HG02884 (cell line): ENCODE measurements at regions not wholly inside any gene's neighbourhood (a gene's known extent, or its start where the extent isn't known, plus 50 kb on each side); places are given as distances from the start of the nearest gene placed in this dataset.

Experiments used
- ATAC-seq: cut with Tn5 transposase; IDR thresholded peaks from one replicate; pipeline ENCODE4 v1.9.1; 2021; ENCODE audit warnings: mild to moderate bottlenecking, moderate library complexity; ENCODE audit not compliant: unreplicated experiment

DNA sequence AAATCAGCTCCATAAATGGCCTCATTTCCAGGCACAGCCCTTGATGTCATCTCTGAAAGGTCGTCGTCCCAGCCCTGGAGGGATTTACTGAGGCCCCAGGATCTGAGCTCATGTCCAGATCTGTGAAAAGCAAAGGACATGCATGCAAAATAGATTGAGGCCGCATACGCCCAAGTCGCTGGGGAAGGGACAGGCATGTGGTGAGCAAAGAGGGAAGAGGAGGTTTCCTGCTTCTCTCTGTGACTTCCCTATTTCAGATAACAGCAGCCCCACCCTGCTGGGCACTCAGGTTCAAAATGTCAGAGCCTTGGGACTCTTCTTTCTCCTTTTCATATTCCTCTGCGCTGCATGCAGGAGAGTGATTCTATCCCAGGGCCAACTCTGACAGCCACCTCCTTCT is 197.2 kb downstream of the ADSS2 start:
- ATAC-seq = peak; percentile 72

GRCh38 chr1:244255426-244255965 is 196.2 kb downstream of the ADSS2 start:
- no peak for ATAC-seq

DNA sequence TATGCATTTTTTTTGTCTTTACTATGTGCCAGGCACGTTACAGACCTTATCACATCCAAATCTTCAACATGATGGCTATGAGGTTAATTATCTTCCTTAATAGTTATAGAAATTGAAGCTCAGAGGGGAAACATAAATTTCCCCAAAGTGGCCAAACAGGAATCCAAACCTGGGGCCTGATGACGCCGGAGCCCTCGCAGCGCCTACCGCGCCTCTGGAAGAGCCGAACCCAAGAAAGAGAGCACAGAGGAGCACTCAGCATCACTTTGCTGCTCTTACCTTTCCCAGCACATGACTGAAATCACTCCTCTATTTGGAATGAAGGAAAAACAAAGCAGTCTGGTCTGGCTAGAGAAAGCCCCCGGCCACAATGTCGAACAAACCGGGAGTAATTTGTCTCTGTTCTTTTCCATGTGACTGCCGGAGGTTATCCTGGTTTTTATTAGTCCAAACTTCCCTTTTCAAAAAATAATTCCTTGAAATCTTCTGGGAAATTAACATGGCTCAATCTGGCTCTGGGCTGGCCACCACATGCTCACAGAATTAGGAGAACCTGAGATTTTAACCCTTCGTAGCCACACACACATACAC is 195.5 kb downstream of the ADSS2 start:
- ATAC-seq = no peak

- no peak for ATAC-seq
Observed at GRCh38 chr1:244264163-244264562, 187.5 kb downstream of the ADSS2 start.

DNA sequence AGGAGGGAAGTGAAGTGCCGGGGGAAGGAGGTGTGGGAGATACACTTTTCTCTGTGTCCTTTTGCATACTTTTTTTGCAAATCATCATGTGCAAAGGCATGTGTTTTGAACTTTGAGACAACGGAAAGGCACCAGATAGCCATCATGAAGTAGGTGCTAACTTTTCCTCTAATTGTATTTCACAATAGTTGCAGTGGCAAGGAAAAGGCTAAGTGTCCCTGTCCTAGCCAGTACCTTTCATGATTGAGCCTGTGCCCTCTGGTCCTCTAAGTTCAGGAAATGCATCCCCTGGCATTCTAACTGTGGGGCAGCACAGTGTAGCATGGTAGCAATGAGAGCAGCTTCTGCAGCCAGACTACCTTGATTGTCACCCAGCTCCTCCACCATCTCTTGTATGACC is 186.2 kb downstream of the ADSS2 start:
- ATAC-seq = no peak

- no peak for ATAC-seq
Observed at GRCh38 chr1:244269169-244269568, 182.5 kb downstream of the ADSS2 start.

DNA sequence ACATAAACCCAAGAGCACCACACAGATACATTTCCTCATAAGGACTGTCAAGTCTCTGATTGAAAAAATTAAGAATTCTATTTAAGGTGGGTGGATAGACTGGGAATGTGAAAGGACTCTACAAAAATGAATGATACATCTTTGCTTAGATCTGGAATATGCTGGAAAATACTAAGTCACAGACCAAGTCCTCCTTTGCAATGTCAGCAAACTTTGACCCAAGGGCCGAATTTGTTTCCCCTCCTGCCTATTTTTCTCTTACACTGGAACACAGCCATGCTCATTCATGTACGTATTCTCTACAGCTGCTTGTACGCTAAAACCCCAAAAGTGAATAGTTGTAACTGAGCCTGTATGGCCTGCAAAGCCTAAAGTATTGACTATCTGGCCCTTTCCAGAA is 180.7 kb downstream of the ADSS2 start:
- ATAC-seq = no peak

DNA sequence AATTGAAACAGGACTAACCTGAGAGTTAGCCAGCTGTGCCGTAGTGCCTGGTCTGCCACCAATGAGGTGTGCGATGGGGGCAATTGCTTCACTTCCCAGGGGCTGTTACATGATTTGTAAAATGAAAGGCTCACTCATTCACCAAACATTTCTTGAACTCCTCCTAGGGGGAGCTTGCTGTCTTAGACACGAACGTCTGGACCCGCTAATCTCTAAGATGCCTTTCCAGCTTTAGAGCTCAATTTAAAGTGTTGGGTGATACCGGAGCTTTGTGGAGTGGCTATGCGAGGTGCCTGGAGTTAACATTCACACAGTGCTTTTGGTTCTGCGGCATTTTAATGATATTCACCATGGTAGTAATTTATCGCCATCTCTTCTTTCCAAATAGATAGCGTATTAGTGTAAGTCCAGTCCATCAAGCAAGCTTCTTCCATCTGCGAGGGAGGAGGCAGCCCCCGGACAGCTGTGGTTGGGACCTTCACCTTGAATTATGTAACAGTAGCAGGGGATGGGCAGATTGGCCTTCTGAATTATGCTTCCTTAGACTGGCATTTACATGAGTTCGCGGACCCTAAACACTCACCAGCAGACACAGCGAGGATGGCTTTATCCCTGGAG is 179.9 kb downstream of the ADSS2 start:
- ATAC-seq = no peak

- peak; percentile 89 for ATAC-seq
Observed at GRCh38 chr1:244272471-244273261, 179.0 kb downstream of the ADSS2 start.

DNA sequence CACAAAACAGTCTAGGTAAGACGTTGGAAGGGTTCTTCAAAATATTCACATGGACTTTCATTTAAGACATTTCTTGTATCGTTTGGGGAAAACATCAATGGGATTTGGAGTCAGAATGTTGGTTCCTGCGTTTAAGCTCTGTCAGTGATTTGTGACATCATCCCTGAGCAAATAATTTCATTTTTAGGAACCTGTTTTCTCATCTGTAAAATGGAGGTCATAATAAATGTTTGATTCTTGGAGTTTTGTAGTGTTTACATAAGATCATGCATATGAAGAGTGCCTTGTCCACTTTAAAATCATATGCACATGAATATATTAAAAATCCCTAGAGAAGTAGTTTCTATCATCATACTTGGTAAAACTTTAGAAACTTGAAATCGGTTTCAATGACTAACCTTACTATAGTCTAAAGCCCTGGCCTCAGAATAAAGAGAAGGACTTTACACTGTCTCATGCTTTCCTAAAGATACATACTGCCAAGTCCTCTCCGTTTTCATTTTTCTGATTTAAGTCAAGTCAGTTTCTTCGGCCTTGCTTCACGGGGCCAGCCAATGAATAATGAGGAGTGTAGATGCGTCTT is 178.4 kb downstream of the ADSS2 start:
- no peak for ATAC-seq

GRCh38 chr1:244273845-244274619 is 177.7 kb downstream of the ADSS2 start:
- ATAC-seq = no peak

DNA sequence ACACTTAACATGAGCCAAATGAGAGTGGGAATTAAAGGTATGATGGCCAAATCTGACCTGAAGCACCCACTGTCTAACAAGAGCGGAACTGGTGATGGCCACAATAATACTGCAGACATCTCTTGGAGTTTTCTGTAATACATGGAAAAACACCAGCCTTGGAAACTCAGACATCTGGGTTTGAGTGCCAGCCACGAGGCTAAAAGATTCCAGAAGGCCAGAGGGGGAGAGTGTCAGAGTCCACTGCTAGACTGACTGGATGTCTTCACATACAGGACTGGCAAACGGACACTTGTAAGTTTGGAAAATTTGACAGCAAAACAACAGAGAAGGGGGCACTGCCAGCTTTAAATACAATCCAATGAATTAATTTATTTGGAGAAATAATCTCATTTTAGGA is 175.1 kb downstream of the ADSS2 start:
- ATAC-seq = no peak

GRCh38 chr1:244280201-244280600 is 171.5 kb downstream of the ADSS2 start:
- no peak for ATAC-seq

- ATAC-seq = no peak
Observed at GRCh38 chr1:244280859-244281258, 170.8 kb downstream of the ADSS2 start.

- peak; percentile 48 for ATAC-seq
Observed at GRCh38 chr1:244283772-244284171, 167.9 kb downstream of the ADSS2 start.

- no peak for ATAC-seq
Observed at GRCh38 chr1:244284641-244285156, 167.0 kb downstream of the ADSS2 start.

DNA sequence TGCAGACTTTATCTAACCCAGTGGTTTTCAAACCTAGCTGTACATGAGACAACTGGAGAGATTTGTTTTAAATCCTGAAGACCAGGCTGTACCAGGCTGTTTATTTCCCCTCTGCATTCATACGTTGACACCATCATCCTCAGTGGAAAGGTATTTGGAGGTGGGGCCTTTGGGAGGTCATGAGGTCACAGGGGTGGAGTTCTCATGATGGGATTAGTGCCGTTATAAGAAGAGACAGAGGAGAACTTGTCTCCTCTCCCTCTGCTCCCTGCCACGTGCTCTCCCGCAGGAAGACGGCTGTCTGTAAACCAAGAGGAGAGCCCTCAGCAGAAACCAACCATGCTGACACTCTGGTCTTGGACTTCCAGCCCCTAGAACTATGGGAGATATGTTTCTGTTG is 165.4 kb downstream of the ADSS2 start:
- ATAC-seq = no peak

- no peak for ATAC-seq
Observed at GRCh38 chr1:244287726-244288125, 164.0 kb downstream of the ADSS2 start.

DNA sequence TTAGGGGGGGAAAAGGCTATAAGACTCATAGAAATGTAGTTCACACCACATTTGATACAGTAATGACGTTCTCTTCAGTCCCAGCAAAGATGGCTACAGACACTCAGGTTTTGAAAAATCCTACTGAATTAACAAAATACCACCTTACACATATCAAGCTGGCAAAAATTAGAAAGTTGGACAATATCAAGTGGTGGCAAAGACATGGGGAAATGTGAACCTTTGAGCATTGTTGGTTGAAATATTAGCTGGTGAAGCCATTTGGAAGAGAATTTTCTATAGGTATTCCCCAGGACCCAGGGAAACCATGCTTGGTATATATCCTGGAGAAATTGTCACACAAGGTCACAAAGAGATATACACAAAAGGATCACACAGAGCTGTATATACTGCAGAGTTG is 163.0 kb downstream of the ADSS2 start:
- ATAC-seq = no peak

DNA sequence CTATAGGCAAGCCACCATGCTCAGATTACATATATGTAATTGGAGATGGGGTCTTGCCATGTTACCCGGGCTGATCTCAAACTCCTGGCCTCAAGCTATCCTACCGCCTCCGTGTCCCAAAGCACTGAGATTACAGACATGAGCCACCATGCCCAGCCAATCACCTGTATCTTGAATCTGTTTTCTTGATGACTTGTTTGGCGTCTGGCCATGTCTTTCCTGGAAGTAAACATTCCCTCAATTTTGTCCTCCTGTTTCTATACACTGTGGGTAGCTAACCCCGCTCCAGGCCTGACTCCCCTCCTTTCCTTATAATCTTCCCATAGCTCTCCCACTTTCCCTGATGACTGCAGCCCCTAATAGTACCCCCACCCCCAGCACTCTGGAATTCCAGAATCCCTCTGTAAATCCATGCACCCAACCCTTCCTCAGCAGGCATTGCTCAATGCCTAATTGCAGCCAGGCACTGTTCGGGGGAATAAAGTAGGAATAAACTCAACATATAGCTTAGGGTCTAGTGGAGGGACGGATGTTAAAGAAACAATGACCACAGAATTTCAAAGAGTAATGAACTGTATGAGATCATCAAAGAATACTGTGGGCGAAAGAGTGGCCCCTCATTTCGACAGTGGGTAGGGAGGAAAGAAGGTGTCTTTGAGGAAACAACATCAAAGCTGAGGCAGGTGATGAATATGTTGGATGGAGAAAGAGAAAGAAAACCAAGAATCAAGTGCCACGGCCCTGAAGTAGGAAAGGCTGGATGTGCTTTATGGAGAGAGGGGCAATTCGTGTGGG is 161.5 kb downstream of the ADSS2 start:
- ATAC-seq = no peak
